ENCODE measurements at regions not wholly inside any gene's neighbourhood (a gene's known extent, or its start where the extent isn't known, plus 50 kb on each side); places are given as distances from the start of the nearest gene placed in this dataset.
"Not testable (repeated sequence)": the region's sequence is repeated elsewhere in the genome, so short reads cannot be mapped to it uniquely, and the experiment has no call there.

DNA sequence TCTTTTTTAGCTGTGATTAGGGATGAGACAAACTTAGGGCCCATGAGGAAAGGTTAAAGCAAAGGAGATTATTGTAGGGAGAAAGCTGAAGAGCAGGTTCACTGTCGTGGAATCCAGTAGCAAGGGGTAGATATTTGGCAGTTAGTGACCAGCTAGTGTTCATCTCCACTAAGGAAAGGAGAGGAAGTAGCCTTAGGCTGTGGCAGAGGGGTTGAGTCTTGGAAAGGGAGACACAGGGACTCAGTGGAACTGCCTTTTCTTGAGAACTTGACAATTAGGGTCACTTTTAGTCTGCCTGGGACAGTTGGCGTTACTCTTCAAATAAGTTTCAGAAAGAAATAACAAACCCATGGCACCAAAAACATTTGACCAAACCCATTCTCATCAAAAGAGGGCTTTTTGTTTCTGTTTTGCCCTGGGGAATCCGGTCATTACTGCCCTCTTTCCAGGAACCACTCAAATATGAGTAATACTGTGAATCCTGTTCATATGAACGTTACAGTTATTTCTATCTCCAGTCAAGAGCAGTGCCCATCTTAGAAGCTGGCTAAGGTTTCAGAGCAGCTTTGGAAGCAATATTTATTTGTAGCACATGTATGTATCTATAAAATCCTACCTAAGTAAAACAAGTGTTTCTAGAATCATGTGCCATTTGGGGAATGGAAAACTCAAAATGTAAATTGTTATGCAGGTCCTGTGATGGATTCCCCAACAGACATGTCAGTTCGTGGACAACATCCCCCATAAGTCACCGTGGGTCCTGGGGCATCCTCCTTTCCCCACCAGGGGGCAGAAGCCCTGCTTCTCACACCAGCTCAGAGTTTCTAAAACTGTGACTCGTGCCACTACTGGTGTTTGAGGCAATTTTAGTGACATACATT, 77.3 kb upstream of the PHLPP1 start:
- TF ChIP-seq, protein P1, sequence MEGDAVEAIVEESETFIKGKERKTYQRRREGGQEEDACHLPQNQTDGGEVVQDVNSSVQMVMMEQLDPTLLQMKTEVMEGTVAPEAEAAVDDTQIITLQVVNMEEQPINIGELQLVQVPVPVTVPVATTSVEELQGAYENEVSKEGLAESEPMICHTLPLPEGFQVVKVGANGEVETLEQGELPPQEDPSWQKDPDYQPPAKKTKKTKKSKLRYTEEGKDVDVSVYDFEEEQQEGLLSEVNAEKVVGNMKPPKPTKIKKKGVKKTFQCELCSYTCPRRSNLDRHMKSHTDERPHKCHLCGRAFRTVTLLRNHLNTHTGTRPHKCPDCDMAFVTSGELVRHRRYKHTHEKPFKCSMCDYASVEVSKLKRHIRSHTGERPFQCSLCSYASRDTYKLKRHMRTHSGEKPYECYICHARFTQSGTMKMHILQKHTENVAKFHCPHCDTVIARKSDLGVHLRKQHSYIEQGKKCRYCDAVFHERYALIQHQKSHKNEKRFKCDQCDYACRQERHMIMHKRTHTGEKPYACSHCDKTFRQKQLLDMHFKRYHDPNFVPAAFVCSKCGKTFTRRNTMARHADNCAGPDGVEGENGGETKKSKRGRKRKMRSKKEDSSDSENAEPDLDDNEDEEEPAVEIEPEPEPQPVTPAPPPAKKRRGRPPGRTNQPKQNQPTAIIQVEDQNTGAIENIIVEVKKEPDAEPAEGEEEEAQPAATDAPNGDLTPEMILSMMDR (IDR thresholded peaks at IDR 0.05; ENCODE audit: low read depth, low read length): peak; percentile 41
- no peak overlapping the region for H3K4me3 ChIP-seq (ENCODE audit: low read depth, low read length)

DNA sequence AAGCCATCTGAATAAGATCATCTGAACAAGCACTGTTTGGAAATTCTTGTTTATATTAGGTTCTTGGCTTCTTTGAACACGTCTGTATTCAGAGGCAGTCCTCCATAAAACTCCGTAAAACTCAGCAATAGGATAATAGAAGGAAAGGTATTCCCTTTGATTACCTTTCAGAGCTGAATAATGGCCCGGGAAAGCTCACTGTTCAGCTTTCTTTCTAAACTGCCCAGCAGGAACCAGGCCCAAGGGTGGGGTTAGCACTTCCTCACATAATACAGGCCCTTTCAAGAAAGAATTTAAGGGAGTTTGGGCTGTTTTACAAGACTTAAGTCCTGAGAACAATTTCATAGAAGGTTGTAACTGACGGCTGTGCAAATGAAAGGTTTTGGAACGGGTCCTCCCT, 72.2 kb upstream of the PHLPP1 start:
- no peak overlapping the region for H3K4me3 ChIP-seq (ENCODE audit: low read depth, low read length)
- TF ChIP-seq, protein P1 (IDR thresholded peaks at IDR 0.05; ENCODE audit: low read depth, low read length): no peak

DNA sequence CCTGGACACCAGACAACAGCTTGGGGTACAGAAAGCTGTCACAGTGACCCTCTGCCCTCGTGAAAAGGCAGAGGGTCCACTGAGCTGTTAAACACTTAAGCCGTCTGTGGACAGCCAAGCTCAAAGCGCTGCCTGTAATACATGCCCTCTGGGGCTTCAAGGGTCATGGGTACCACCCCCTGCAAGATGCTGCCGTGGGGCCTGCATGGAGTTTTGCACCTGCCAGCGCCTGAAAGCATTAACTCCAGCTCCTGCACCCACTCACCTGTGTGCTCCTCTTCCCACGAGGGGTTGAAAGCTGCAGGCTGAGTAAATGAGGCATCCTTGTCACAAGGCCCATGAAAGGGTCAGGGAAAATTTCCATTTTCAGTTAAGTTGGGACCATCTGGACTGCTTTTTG, 70.6 kb upstream of the PHLPP1 start:
- no peak overlapping the region for H3K4me3 ChIP-seq (ENCODE audit: low read depth, low read length)
- TF ChIP-seq, protein P1 (IDR thresholded peaks at IDR 0.05; ENCODE audit: low read depth, low read length): no peak

DNA sequence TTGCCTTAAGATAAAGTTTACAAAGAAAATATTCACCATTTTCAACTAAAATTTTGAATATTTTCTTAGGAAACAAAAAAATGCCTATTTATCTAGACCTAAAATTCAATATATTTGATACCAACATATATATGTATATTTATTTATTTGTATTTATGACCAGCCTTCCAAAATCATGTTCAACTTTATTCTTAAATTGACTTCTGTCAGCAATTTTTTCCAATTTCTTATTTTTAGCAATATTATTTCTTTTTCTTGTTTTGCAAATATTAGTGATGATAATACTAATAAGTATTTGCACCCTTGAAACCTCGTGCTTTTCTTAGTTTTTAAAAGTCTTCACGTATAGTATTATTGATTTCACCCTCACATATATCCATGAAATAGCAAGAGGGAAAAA, 68.2 kb upstream of the PHLPP1 start:
- TF ChIP-seq, protein P1 (IDR thresholded peaks at IDR 0.05; ENCODE audit: low read depth, low read length): no peak
- H3K4me3 ChIP-seq (ENCODE audit: low read depth, low read length): no peak overlapping the region

DNA sequence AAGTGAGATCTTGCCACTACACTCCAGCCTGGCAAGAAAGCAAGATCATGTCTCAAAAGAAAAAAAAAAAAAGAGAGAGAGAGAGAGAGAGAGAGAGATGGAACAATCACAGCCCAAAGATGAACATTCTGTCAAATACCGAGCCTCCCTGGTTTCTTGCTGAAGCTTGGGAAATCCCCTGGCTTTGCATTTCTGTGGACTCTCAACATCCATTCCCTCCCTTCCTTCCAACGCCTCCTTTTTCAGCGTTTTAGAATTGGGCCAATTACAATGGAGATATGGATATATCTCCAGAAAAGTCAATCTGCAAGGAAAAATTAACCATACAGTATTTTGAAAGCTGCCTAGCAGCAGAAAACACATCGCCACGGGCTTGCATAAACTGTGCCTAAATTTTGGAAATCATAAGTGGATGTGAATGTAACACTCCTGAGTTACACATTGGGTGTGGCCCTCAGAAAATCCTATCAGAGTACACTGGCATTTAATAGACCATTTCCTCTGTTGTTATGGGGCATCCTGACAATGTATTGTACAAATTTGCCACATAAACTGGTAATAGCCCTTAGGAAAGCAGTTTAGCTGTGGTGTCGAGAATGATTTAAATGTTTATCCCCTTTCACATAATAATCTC, 67.2 kb upstream of the PHLPP1 start:
- TF ChIP-seq, protein P1 (IDR thresholded peaks at IDR 0.05; ENCODE audit: low read depth, low read length): no peak
- no peak overlapping the region for H3K4me3 ChIP-seq (ENCODE audit: low read depth, low read length)

DNA sequence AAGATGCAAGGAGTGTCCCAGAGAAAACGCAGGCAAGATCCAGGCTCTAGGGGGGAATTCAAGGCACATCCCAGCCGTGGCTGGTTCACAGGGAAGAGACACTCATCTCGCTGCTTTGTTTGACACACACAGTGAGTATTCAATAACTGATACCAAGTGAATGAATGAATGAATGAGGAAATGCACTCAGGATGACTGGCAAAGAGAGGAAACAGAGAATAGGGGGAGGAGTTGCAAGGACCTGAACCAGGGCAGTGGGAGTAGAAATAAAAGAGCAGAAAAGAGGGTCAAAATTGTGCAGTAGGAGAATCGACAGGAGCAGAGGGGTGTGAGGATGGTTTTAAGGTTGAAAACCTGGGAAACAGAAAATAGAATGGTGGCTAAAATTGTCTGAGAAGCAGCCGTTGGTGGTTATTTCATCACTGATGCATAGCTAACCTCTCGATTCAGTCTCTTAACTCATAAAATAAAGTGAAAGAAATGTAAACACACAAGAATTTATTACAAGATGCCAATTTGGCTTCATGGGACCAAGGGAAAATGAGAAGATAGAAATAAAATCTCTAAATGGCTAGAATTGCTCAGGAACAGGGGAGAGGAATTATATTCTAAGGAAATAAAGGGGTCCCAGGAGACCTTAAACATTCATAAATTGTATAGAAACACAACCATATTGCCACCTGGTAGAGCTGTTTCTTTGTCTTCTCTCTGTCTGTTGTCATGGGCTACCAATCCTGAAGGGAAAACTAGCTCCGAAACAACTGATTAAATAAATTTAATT, 63.9 kb upstream of the PHLPP1 start:
- TF ChIP-seq, protein P1 (IDR thresholded peaks at IDR 0.05; ENCODE audit: low read depth, low read length): no peak
- H3K4me3 ChIP-seq (ENCODE audit: low read depth, low read length): no peak overlapping the region

DNA sequence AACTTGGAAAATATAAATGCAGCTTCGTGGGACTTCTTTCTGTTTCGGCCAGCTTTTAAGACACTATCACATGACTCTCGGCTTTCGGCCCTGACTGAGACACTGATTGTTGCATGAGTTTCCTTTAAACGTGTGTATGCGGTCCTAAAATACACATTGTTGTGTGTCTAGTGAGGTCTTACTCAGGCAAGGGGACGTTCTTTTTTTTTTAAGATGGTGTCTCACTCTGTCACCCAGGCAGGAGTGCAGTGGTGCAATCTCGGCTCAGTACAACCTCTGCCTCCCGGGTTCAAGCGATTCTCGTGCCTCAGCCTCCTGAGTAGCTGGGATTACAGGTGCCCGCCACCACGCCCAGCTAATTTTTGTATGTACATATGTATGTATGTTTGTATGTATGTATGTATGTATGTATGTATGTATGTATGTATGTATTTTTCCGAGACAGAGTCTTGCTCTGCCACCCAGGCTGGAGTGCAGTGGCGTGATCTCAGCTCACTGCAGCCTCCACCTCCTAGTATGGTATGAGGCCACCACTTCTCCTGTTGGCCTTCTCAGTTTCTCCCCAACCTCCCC, 63.2 kb upstream of the PHLPP1 start:
- not testable (repeated sequence) for H3K4me3 ChIP-seq (ENCODE audit: low read depth, low read length)

All from WI38 (cell line).